Retinal pigment epithelial cell (primary cell): ENCODE measurements at regions not wholly inside any gene's neighbourhood (a gene's known extent, or its start where the extent isn't known, plus 50 kb on each side); places are given as distances from the start of the nearest gene placed in this dataset.
"Not testable (repeated sequence)": the region's sequence is repeated elsewhere in the genome, so short reads cannot be mapped to it uniquely, and the experiment has no call there.

ENCODE experiments used
- DNase-seq: peaks from one replicate; pipeline ENCODE4 v3.0.0-alpha.2; 2010; ENCODE audit warnings: low read depth
- H3K4me3 ChIP-seq: 2 replicates; pipeline ENCODE4 v1.5.1; 2011; ENCODE audit warnings: mild to moderate bottlenecking, low read length, control low read depth, moderate library complexity
- TF ChIP-seq, protein P1 (sequence below): conservative IDR thresholded peaks from 2 replicates; pipeline ENCODE4 v1.5.1; 2011; ENCODE audit warnings: low read depth, low read length, control low read depth, inconsistent platforms

DNA sequence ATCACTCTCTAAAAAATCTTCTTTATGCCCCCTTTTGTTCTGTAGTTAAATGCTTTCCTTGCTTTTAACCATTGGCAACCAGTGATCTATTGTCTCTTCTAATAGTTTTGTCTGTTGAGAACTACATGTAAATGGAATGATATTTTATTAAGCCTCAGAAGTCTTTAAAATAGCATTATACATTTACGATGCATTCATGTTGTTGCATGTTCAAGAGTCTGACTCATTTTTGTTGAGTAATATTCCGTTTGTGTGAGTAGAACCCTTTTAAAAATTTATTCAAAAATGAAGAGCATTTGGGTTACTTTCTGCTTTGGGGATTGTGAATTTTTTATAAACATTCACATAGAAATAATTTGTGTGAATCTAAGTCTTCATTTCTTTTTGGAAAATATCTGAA, 1352.9 kb downstream of the NCAM2 start:
- DNase-seq, result no peak
- H3K4me3 ChIP-seq, result no peak overlapping the region
- TF ChIP-seq, protein P1, sequence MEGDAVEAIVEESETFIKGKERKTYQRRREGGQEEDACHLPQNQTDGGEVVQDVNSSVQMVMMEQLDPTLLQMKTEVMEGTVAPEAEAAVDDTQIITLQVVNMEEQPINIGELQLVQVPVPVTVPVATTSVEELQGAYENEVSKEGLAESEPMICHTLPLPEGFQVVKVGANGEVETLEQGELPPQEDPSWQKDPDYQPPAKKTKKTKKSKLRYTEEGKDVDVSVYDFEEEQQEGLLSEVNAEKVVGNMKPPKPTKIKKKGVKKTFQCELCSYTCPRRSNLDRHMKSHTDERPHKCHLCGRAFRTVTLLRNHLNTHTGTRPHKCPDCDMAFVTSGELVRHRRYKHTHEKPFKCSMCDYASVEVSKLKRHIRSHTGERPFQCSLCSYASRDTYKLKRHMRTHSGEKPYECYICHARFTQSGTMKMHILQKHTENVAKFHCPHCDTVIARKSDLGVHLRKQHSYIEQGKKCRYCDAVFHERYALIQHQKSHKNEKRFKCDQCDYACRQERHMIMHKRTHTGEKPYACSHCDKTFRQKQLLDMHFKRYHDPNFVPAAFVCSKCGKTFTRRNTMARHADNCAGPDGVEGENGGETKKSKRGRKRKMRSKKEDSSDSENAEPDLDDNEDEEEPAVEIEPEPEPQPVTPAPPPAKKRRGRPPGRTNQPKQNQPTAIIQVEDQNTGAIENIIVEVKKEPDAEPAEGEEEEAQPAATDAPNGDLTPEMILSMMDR, result no peak

DNA sequence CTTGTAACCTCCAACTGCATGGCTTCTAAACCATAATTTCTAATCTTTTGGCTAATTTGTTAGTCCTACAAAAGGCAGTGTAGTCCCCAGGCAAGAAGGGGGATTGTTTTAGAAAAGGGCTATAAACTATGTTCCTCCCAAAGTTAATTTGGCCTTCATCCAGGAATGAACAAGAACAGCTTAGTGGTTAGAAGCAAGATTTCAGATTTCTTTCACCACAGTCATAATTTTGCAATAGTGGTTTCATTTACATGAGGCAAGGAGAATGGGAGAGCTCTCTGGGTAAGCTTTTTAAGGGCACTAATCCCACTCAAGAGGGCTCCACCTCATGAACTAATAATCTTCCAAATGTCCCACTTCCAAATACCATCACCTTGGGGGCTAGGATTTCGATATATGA, 1353.9 kb downstream of the NCAM2 start:
- DNase-seq, result no peak
- TF ChIP-seq, protein P1, result no peak
- no peak overlapping the region for H3K4me3 ChIP-seq

DNA sequence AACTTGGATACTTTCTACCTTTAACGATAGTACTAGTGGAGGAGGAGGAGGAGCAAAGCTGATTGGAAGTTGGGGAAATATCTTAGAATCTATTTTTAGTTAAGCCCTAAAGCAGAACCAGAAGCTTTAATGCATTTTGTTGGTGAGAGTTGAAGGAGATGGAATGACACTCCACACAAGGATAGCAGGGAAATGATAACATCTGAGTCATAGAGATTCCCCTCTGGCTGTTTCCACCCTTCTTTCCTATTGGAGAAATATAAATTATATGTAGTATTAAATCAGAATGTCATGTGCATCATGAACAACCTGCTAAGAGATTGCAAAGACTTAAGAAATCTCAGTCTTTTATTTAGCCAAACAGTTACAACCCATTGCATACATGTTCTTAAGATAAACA, 1357.7 kb downstream of the NCAM2 start:
- TF ChIP-seq, protein P1, result no peak
- DNase-seq, result no peak
- H3K4me3 ChIP-seq, result no peak overlapping the region

DNA sequence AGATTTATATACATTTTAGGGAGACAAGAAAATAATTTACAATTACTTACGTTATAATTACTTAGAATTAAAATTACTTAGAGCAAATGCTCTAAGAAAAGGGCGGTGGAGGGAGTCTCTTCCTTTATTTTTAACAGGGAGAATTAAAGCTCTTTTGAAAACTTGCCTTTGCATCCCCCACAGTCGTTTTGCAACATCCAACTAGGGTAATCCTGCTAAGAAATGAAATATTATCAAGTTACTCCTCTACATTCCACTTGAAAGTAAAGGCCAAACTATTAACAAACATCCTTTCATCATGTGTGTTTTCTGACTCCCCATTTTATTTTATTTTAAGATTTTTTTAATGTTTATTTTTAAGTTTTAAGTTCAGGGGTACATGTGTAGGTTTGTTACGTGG, 1358.5 kb downstream of the NCAM2 start:
- H3K4me3 ChIP-seq, result no peak overlapping the region
- DNase-seq, result no peak
- TF ChIP-seq, protein P1, result no peak

DNA sequence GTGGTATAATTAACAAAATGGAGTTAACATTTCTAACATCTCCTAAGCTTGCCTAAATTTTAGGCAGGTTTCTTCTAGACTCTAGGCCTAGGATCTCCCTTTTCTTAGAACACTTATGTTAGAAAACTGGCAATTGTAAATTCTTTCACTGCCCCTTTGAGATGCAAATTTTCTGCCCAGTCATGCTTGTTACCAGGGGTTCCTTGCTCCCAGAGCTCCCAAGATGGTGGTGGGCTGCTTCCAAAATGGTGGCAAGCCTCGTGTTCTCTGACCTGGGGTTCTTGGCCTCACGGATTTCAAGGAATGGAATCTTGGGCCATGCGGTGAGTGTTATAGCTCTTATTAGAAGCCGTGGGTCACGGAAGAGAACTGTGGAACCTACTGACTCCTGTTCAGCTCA, 1361.4 kb downstream of the NCAM2 start:
- H3K4me3 ChIP-seq, DNase-seq: not testable (repeated sequence)

DNA sequence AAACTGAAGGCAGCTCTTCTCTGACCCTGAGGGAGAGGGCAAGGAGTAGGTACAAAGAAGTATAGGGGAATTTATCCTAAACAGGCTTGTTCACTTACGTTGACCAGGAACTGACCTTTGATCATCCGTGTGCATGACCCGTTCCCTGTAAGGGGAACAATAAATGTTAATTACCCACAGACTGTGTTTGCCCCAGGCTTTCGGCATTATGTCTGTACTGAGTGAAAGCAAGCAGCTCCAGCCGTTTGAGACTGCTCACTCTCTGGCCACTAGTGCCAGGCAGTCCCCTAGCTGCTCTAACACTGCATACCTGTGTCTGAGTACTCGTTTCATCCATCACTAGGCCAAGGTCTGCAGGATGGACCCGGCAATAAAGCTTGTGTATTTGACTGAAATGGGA, 1365.3 kb downstream of the NCAM2 start:
- TF ChIP-seq, protein P1, result no peak
- DNase-seq, result no peak
- H3K4me3 ChIP-seq, result no peak overlapping the region

DNA sequence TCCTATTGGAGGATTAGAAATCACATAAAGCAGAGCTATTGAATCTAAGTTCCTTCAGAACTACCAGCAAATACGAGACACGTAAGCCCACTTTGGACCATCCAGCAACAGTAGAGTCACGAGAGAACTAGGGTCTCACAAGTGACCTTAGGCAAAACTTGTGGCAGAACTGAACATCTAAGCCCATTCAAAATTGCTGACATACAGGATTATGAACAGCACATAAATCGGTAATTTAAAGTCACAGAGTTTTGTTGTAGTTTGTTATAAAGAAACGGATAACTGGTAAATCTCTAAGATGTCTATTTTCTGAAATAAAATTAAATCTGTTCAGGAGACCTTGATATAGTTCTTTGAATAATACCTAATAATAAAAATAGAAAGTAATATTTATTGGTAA, 1366.0 kb downstream of the NCAM2 start:
- TF ChIP-seq, protein P1, result no peak
- DNase-seq, result no peak
- no peak overlapping the region for H3K4me3 ChIP-seq

DNA sequence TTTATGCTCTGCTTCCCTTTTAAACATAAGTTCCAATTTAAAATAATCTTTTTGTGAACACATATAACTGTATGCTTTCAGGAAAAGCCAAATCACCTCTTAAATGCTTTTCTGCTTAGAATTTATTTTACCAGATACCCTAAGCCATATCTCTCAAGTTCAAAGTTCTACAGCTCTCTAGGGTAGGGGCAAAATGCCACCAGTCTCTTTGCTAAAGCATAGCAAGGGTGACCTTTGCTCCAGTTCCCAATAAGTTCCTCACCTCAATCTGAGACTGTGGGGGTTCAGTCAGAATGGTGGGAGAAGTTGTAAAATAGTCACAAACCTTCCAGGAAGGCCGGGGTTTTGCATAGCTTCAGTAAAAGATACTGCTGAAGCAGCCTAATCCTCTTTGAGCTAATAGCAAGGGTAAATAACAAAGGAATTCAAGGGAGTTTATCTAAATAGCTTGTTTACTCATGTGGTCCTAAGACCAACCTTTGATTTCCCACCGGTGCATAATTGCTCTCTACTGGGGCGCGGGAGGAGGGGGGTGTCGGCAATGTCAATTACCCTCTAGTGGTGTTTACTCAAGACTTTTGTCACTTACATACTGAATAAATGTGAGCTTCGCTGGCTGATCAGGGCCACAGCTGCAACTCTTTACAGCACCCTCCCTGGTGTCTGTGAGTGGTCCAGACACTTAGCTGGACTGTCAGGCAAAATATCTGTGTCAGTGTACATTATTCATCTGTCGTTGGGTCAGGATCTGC, 1376.2 kb downstream of the NCAM2 start:
- no peak overlapping the region for H3K4me3 ChIP-seq
- TF ChIP-seq, protein P1, result no peak
- no peak for DNase-seq

DNA sequence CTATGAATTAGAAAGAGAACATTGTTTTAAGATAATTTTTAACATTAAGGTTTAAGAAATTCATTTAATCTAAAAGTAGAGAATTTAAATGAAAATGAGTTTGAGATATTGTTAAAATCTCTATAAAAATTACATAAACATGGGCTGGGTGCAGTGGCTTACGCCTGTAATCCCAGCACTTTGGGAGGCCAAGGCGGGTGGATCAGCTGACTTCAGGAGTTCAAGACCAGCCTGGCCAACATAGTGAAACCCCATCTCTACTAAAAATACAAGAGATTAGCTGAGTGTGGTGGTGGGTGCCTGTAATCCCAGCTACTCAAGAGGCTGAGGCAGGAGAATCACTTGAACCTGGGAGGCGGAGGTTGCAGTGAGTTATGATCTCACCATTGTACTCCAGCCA, 1379.6 kb downstream of the NCAM2 start:
- not testable (repeated sequence) for DNase-seq, H3K4me3 ChIP-seq
